ENCODE measurements at regions not wholly inside any gene's neighbourhood (a gene's known extent, or its start where the extent isn't known, plus 50 kb on each side); places are given as distances from the start of the nearest gene placed in this dataset.

GRCh38 chr2:62354771-62355561 is 151.0 kb downstream of the TMEM17 start:
- Mint-ChIP-seq H3K27me3 (no peaks in the 10 kb centered on the region), H3K27ac (no peak overlapping the region), H3K36me3 (ENCODE audit: low read depth) (peaks cover 2% of the 10 kb centered on the region), H3K4me3 (no peak overlapping the region), H3K4me1 (ENCODE audit: low read depth) (no peaks in the 10 kb centered on the region), H3K9me3 (peaks cover 2% of the 10 kb centered on the region)
- ATAC-seq, result no peak
- CTCF ChIA-PET, result no interaction called here
- intact Hi-C loops (cut with micrococcal nuclease), result no loop called here
- TF ChIP-seq, protein P1, sequence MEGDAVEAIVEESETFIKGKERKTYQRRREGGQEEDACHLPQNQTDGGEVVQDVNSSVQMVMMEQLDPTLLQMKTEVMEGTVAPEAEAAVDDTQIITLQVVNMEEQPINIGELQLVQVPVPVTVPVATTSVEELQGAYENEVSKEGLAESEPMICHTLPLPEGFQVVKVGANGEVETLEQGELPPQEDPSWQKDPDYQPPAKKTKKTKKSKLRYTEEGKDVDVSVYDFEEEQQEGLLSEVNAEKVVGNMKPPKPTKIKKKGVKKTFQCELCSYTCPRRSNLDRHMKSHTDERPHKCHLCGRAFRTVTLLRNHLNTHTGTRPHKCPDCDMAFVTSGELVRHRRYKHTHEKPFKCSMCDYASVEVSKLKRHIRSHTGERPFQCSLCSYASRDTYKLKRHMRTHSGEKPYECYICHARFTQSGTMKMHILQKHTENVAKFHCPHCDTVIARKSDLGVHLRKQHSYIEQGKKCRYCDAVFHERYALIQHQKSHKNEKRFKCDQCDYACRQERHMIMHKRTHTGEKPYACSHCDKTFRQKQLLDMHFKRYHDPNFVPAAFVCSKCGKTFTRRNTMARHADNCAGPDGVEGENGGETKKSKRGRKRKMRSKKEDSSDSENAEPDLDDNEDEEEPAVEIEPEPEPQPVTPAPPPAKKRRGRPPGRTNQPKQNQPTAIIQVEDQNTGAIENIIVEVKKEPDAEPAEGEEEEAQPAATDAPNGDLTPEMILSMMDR (IDR thresholded peaks at IDR 0.05), result no peak
- DNase-seq, result no peak
- POLR2A ChIA-PET, result no interaction called here

- ChIA-PET CTCF (no interaction called here), POLR2A (no interaction called here)
- peaks cover 2% of the 10 kb centered on the region for H3K9me3 Mint-ChIP-seq
- H3K27me3 Mint-ChIP-seq, result no peaks in the 10 kb centered on the region
- TF ChIP-seq, protein P1 (IDR thresholded peaks at IDR 0.05), result no peak
- H3K27ac Mint-ChIP-seq, result no peak overlapping the region
- intact Hi-C loops (cut with micrococcal nuclease), result no loop called here
- H3K4me3 Mint-ChIP-seq, result no peak overlapping the region
- H3K4me1 Mint-ChIP-seq (ENCODE audit: low read depth), result no peaks in the 10 kb centered on the region
- DNase-seq, result no peak
- no peak for ATAC-seq
- peaks cover 2% of the 10 kb centered on the region for H3K36me3 Mint-ChIP-seq (ENCODE audit: low read depth)
Observed at GRCh38 chr2:62352031-62352430, 154.0 kb downstream of the TMEM17 start.

DNA sequence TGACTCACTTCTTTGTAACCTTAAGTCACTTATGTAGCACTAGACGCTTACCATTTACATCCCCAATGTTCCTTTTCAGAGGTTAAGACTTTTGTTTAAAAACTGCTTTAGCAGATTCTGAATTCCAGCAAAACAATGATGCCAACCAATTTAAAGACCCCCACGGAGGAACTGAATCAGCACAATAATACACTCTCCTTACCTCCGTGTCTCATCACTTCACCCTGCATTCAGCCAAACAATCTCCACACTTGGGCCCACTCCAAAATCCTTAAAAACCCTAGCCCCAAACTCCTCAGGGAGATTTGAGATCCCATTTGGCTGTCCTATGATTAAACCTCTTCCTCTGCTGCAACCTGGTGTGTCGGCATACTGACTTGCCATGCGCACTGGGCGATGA is 153.9 kb downstream of the B3GNT2 start:
- ChIA-PET POLR2A (no interaction called here), CTCF (no interaction called here)
- H3K4me1 Mint-ChIP-seq (ENCODE audit: low read depth), result no peaks in the 10 kb centered on the region
- H3K27me3 Mint-ChIP-seq, result no peaks in the 10 kb centered on the region
- ATAC-seq, result no peak
- TF ChIP-seq, protein P1 (IDR thresholded peaks at IDR 0.05), result no peak
- intact Hi-C loops (cut with micrococcal nuclease), result no loop called here
- no peak overlapping the region for H3K27ac Mint-ChIP-seq
- peaks cover 2% of the 10 kb centered on the region for H3K9me3 Mint-ChIP-seq
- H3K4me3 Mint-ChIP-seq, result no peak overlapping the region
- peaks cover 2% of the 10 kb centered on the region for H3K36me3 Mint-ChIP-seq (ENCODE audit: low read depth)
- DNase-seq, result no peak

DNA sequence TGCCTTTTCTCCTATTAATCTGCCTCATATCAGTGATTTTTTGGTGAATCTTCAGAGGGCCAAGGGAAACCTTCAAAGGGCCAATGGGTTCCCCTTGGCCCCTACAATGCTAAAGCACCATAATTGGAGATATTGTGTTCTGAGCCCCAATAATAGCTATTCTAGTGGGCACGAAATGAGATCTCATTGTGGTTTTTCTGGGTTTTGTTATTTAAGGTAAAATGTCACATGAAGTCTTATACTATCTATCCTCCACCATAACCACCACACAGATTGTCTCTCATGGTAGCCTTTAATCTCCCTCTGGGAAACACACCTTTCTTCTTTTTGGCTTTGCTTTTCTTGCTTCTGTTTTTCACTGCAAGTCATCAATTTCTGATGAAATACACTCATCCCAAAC is 152.8 kb downstream of the B3GNT2 start:
- Mint-ChIP-seq H3K4me3 (no peak overlapping the region), H3K36me3 (ENCODE audit: low read depth) (peaks cover 2% of the 10 kb centered on the region), H3K27me3 (no peaks in the 10 kb centered on the region), H3K9me3 (peaks cover 2% of the 10 kb centered on the region), H3K27ac (no peak overlapping the region), H3K4me1 (ENCODE audit: low read depth) (peaks cover 5% of the 10 kb centered on the region)
- intact Hi-C loops (cut with micrococcal nuclease), result no loop called here
- no peak for DNase-seq
- ChIA-PET POLR2A (no interaction called here), CTCF (no interaction called here)
- TF ChIP-seq, protein P1 (IDR thresholded peaks at IDR 0.05), result no peak
- ATAC-seq, result no peak

- no peaks in the 10 kb centered on the region for H3K27me3 Mint-ChIP-seq
- H3K4me1 Mint-ChIP-seq (ENCODE audit: low read depth), result peaks cover 5% of the 10 kb centered on the region
- TF ChIP-seq, protein P1 (IDR thresholded peaks at IDR 0.05), result no peak
- intact Hi-C loops (cut with micrococcal nuclease), result no loop called here
- no peaks in the 10 kb centered on the region for H3K9me3 Mint-ChIP-seq
- no peak overlapping the region for H3K4me3 Mint-ChIP-seq
- H3K36me3 Mint-ChIP-seq (ENCODE audit: low read depth), result peaks cover 2% of the 10 kb centered on the region
- no peak for ATAC-seq
- POLR2A ChIA-PET, result interaction anchor here (1.2 to 1.5 kb wide), 2 partner anchors 9 to 39 kb away, joined by 3 read pairs; no protein-coding TSS in a partner anchor
- no peak for DNase-seq
- CTCF ChIA-PET, result no interaction called here
- H3K27ac Mint-ChIP-seq, result no peak overlapping the region
Observed at GRCh38 chr2:62347563-62348270, 151.8 kb downstream of the B3GNT2 start.
